IPS-15b (cell line): ENCODE measurements at regions not wholly inside any gene's neighbourhood (a gene's known extent, or its start where the extent isn't known, plus 50 kb on each side); places are given as distances from the start of the nearest gene placed in this dataset.
"Not testable (repeated sequence)": the region's sequence is repeated elsewhere in the genome, so short reads cannot be mapped to it uniquely, and the experiment has no call there.

Experiments
- H3K27me3 ChIP-seq: one replicate; pipeline ENCODE4 v1.6.1; 2013; ENCODE audit warnings: low read length; ENCODE audit not compliant: control insufficient read depth, insufficient read depth
- H3K36me3 ChIP-seq: one replicate; pipeline ENCODE4 v1.6.1; 2013; ENCODE audit warnings: low read length; ENCODE audit not compliant: control insufficient read depth, insufficient read depth
- H3K4me1 ChIP-seq: one replicate; pipeline ENCODE4 v1.6.1; 2013; ENCODE audit warnings: mild to moderate bottlenecking, low read length; ENCODE audit not compliant: control insufficient read depth, insufficient read depth
- H3K4me3 ChIP-seq: one replicate; pipeline ENCODE4 v1.5.1; 2013; ENCODE audit warnings: low read depth, low read length
- H3K9ac ChIP-seq: one replicate; pipeline ENCODE4 v1.6.1; 2013; ENCODE audit warnings: low read depth, mild to moderate bottlenecking, low read length
- H3K9me3 ChIP-seq: one replicate; pipeline ENCODE4 v1.6.1; 2013; ENCODE audit warnings: mild to moderate bottlenecking, low read length; ENCODE audit not compliant: control insufficient read depth, insufficient read depth

- H3K9ac ChIP-seq, H3K4me1 ChIP-seq, H3K27me3 ChIP-seq, H3K9me3 ChIP-seq, H3K36me3 ChIP-seq, H3K4me3 ChIP-seq: not testable (repeated sequence)
These were observed 121.0 kb upstream of the TUT7 start for GRCh38 chr9:86475255-86475654.

GRCh38 chr9:86471171-86471815, 117.1 kb upstream of the TUT7 start:
- Histone ChIP-seq H3K4me3 (no peak overlapping the region), H3K36me3 (no peaks in the 10 kb centered on the region), H3K27me3 (no peaks in the 10 kb centered on the region), H3K9me3 (no peaks in the 10 kb centered on the region), H3K9ac (no peak overlapping the region), H3K4me1 (no peaks in the 10 kb centered on the region)

GRCh38 chr9:86470326-86470725, 116.1 kb upstream of the TUT7 start:
- Histone ChIP-seq H3K9me3 (no peaks in the 10 kb centered on the region), H3K9ac (no peak overlapping the region), H3K4me3 (no peak overlapping the region), H3K27me3 (no peaks in the 10 kb centered on the region), H3K4me1 (no peaks in the 10 kb centered on the region), H3K36me3 (no peaks in the 10 kb centered on the region)

GRCh38 chr9:86469476-86470250, 115.5 kb upstream of the TUT7 start:
- Histone ChIP-seq H3K9me3 (no peaks in the 10 kb centered on the region), H3K27me3 (no peaks in the 10 kb centered on the region), H3K36me3 (no peaks in the 10 kb centered on the region), H3K9ac (no peak overlapping the region), H3K4me3 (no peak overlapping the region), H3K4me1 (no peaks in the 10 kb centered on the region)

GRCh38 chr9:86464242-86464641, 110.0 kb upstream of the TUT7 start:
- Histone ChIP-seq H3K4me3 (no peak overlapping the region), H3K9ac (no peak overlapping the region), H3K27me3 (no peaks in the 10 kb centered on the region), H3K36me3 (no peaks in the 10 kb centered on the region), H3K9me3 (no peaks in the 10 kb centered on the region), H3K4me1 (no peaks in the 10 kb centered on the region)

- Histone ChIP-seq H3K27me3 (no peaks in the 10 kb centered on the region), H3K9me3 (no peaks in the 10 kb centered on the region), H3K4me1 (no peaks in the 10 kb centered on the region), H3K36me3 (no peaks in the 10 kb centered on the region), H3K4me3 (no peak overlapping the region), H3K9ac (no peak overlapping the region)
These were observed 106.2 kb upstream of the TUT7 start for GRCh38 chr9:86460216-86461002.

- Histone ChIP-seq H3K9ac (no peak overlapping the region), H3K4me1 (no peaks in the 10 kb centered on the region), H3K36me3 (no peaks in the 10 kb centered on the region), H3K27me3 (no peaks in the 10 kb centered on the region), H3K9me3 (no peaks in the 10 kb centered on the region), H3K4me3 (no peak overlapping the region)
These were observed 105.5 kb upstream of the TUT7 start for GRCh38 chr9:86459599-86460155.

GRCh38 chr9:86459191-86459590, 105.0 kb upstream of the TUT7 start:
- Histone ChIP-seq H3K9me3 (no peaks in the 10 kb centered on the region), H3K9ac (no peak overlapping the region), H3K36me3 (no peaks in the 10 kb centered on the region), H3K27me3 (no peaks in the 10 kb centered on the region), H3K4me3 (no peak overlapping the region), H3K4me1 (no peaks in the 10 kb centered on the region)

GRCh38 chr9:86458191-86458855, 104.1 kb upstream of the TUT7 start:
- Histone ChIP-seq H3K9ac (no peak overlapping the region), H3K4me3 (no peak overlapping the region), H3K4me1 (no peaks in the 10 kb centered on the region), H3K9me3 (no peaks in the 10 kb centered on the region), H3K27me3 (no peaks in the 10 kb centered on the region), H3K36me3 (no peaks in the 10 kb centered on the region)

- no peaks in the 10 kb centered on the region for H3K36me3 ChIP-seq
- no peaks in the 10 kb centered on the region for H3K27me3 ChIP-seq
- no peak overlapping the region for H3K9ac ChIP-seq
- no peaks in the 10 kb centered on the region for H3K4me1 ChIP-seq
- no peaks in the 10 kb centered on the region for H3K9me3 ChIP-seq
- H3K4me3 ChIP-seq: no peak overlapping the region
These were observed 102.2 kb upstream of the TUT7 start for GRCh38 chr9:86456416-86456815.
